GM12878 (cell line): ENCODE measurements at regions not wholly inside any gene's neighbourhood (a gene's known extent, or its start where the extent isn't known, plus 50 kb on each side); places are given as distances from the start of the nearest gene placed in this dataset.

Experiments
- EZH2 ChIP-seq: IDR thresholded peaks from 2 replicates; pipeline ENCODE4 v1.6.1; 2012; ENCODE audit warnings: low read depth, mild to moderate bottlenecking, control low read depth, inconsistent platforms, low read length, borderline replicate concordance; ENCODE audit not compliant: control insufficient read depth
- POLR2A ChIP-seq: IDR thresholded peaks from 2 replicates; pipeline ENCODE4 v1.6.1; 2011; ENCODE audit warnings: low read depth, mild to moderate bottlenecking, low read length
- RAD21 ChIP-seq: IDR thresholded peaks from 2 replicates; pipeline ENCODE4 v1.6.1; 2011; ENCODE audit warnings: mild to moderate bottlenecking, low read depth, low read length, moderate library complexity; ENCODE audit not compliant: insufficient read depth
- SRF ChIP-seq, 2 experiments: IDR thresholded peaks; 2 replicates each; pipeline ENCODE4 v1.6.1; 2011; ENCODE audit warnings: low read depth in 2 of 2, low read length in 2 of 2, mild to moderate bottlenecking in 1 of 2, moderate library complexity in 1 of 2
- TCF12 ChIP-seq: IDR thresholded peaks from 2 replicates; pipeline ENCODE4 v1.6.1; 2011; ENCODE audit warnings: low read depth, mild to moderate bottlenecking, low read length
- TCF7 ChIP-seq: IDR thresholded peaks from 2 replicates; pipeline ENCODE4 v1.6.1; 2014; ENCODE audit warnings: antibody characterized with exemption, borderline replicate concordance
- TF ChIP-seq, protein P1 (sequence below), 3 experiments: IDR thresholded peaks in 2 of 3; conservative IDR thresholded peaks in 1 of 3; 2 replicates each; pipeline ENCODE4 v1.5.1; 2011; ENCODE audit warnings: low read depth in 3 of 3, low read length in 3 of 3, mild to moderate bottlenecking in 3 of 3, control low read depth in 2 of 3, moderate library complexity in 2 of 3, inconsistent platforms in 1 of 3, mixed read lengths in 1 of 3; ENCODE audit not compliant: control insufficient read depth in 2 of 3, insufficient read depth in 1 of 3; ENCODE audit errors: extremely low read depth in 1 of 3

GRCh38 chr7:153370092-153370491 is 610.5 kb downstream of the ACTR3B start:
- TF ChIP-seq SRF (IDR thresholded peaks at IDR 0.05; ENCODE audit: low read depth in 2 of 2, low read length in 2 of 2) (no peak), POLR2A (no peak), EZH2 (no peak), TCF7 (no peak), TCF12 (no peak), RAD21 (no peak)
- TF ChIP-seq, protein P1, sequence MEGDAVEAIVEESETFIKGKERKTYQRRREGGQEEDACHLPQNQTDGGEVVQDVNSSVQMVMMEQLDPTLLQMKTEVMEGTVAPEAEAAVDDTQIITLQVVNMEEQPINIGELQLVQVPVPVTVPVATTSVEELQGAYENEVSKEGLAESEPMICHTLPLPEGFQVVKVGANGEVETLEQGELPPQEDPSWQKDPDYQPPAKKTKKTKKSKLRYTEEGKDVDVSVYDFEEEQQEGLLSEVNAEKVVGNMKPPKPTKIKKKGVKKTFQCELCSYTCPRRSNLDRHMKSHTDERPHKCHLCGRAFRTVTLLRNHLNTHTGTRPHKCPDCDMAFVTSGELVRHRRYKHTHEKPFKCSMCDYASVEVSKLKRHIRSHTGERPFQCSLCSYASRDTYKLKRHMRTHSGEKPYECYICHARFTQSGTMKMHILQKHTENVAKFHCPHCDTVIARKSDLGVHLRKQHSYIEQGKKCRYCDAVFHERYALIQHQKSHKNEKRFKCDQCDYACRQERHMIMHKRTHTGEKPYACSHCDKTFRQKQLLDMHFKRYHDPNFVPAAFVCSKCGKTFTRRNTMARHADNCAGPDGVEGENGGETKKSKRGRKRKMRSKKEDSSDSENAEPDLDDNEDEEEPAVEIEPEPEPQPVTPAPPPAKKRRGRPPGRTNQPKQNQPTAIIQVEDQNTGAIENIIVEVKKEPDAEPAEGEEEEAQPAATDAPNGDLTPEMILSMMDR (IDR thresholded peaks at IDR 0.05 in 2 of 3, conservative IDR thresholded peaks at IDR 0.05 in 1 of 3; ENCODE audit: control insufficient read depth in 2 of 3, extremely low read depth in 1 of 3, insufficient read depth in 1 of 3, low read depth in 3 of 3, low read length in 3 of 3) = no peak
